SK-N-SH treated with all-trans-retinoic acid at 6 μM for 48 hours (cell line): ENCODE measurements at regions not wholly inside any gene's neighbourhood (a gene's known extent, or its start where the extent isn't known, plus 50 kb on each side); places are given as distances from the start of the nearest gene placed in this dataset.

Experiments
- ATAC-seq: fragments of 200-7000 bp; cut with Tn5 transposase; 3 replicates; pipeline ENCODE4 v1.9.1; 2020; ENCODE audit warnings: mild to moderate bottlenecking, moderate library complexity
- ARNTL ChIP-seq: fragments of 450-650 bp; formaldehyde crosslinking; IDR thresholded peaks from 2 replicates; pipeline ENCODE4 v1.5.0; 2020; ENCODE audit warnings: low read depth, mild to moderate bottlenecking, moderate library complexity, borderline replicate concordance
- BACH2 ChIP-seq: fragments of 250-450 bp; sonication (Bioruptor Pico); IDR thresholded peaks from 2 replicates; pipeline ENCODE4 v1.9.0; 2021; ENCODE audit warnings: mild to moderate bottlenecking, borderline replicate concordance
- CSDC2 ChIP-seq: fragments of 250-450 bp; sonication (Bioruptor Pico); IDR thresholded peaks from 2 replicates; pipeline ENCODE4 v1.5.0; 2020; ENCODE audit warnings: mild to moderate bottlenecking, moderate library complexity
- ESRRG ChIP-seq: fragments of 250-450 bp; sonication (Bioruptor Pico); IDR thresholded peaks from 2 replicates; pipeline ENCODE4 v1.6.1; 2021; ENCODE audit warnings: mild to moderate bottlenecking
- GLIS3 ChIP-seq: fragments of 250-450 bp; sonication (Bioruptor Pico); IDR thresholded peaks from 2 replicates; pipeline ENCODE4 v1.5.0; 2020; ENCODE audit warnings: mild to moderate bottlenecking, moderate library complexity
- ISL1 ChIP-seq: fragments of 250-450 bp; sonication (Bioruptor Pico); IDR thresholded peaks from 2 replicates; pipeline ENCODE4 v2.1.2; 2022; ENCODE audit warnings: mild to moderate bottlenecking, moderate library complexity
- OSR1 ChIP-seq: fragments of 250-450 bp; sonication (Bioruptor Pico); IDR thresholded peaks from 2 replicates; pipeline ENCODE4 v1.8.0; 2022; ENCODE audit warnings: moderate library complexity, mild to moderate bottlenecking, inconsistent platforms
- RARB ChIP-seq: fragments of 250-450 bp; sonication (Bioruptor Pico); IDR thresholded peaks from 2 replicates; pipeline ENCODE4 v1.8.0; 2021; ENCODE audit warnings: mild to moderate bottlenecking, moderate library complexity
- SNAI2 ChIP-seq: fragments of 250-450 bp; sonication (Bioruptor Pico); IDR thresholded peaks from 2 replicates; pipeline ENCODE4 v1.5.0; 2020; ENCODE audit warnings: mild to moderate bottlenecking, moderate library complexity
- TCF4 ChIP-seq: fragments of 250-450 bp; sonication (Bioruptor Pico); IDR thresholded peaks from 2 replicates; pipeline ENCODE4 v1.8.0; 2021; ENCODE audit warnings: mild to moderate bottlenecking, moderate library complexity, borderline replicate concordance
- TOX ChIP-seq: fragments of 250-450 bp; sonication (Bioruptor Pico); IDR thresholded peaks from 2 replicates; pipeline ENCODE4 v1.8.0; 2021; ENCODE audit warnings: mild to moderate bottlenecking, moderate library complexity, borderline replicate concordance
- ZFP3 ChIP-seq: fragments of 250-450 bp; sonication (Bioruptor Pico); IDR thresholded peaks from 2 replicates; pipeline ENCODE4 v1.5.0; 2020; ENCODE audit warnings: mild to moderate bottlenecking, moderate library complexity
- ZFP30 ChIP-seq: fragments of 450-650 bp; formaldehyde crosslinking; IDR thresholded peaks from 2 replicates; pipeline ENCODE4 v1.5.0; 2022; ENCODE audit warnings: mild to moderate bottlenecking, moderate library complexity
- ZNF565 ChIP-seq: fragments of 450-650 bp; formaldehyde crosslinking; conservative IDR thresholded peaks from 2 replicates; pipeline ENCODE4 v1.5.0; 2020; ENCODE audit warnings: low read depth, mild to moderate bottlenecking, moderate library complexity
- ZNF70 ChIP-seq: fragments of 450-650 bp; formaldehyde crosslinking; IDR thresholded peaks from 2 replicates; pipeline ENCODE4 v1.5.0; 2020; ENCODE audit warnings: mild to moderate bottlenecking, moderate library complexity
- ZNF8 ChIP-seq: fragments of 450-650 bp; formaldehyde crosslinking; IDR thresholded peaks from 2 replicates; pipeline ENCODE4 v1.5.0; 2020; ENCODE audit warnings: mild to moderate bottlenecking, moderate library complexity
- TF ChIP-seq, protein P1 (sequence below): fragments of 250-450 bp; sonication (Bioruptor Pico); IDR thresholded peaks from 2 replicates; pipeline ENCODE4 v1.5.1; 2021; ENCODE audit warnings: mild to moderate bottlenecking, moderate library complexity
- TF ChIP-seq, protein P2 (sequence below): fragments of 250-450 bp; sonication (Bioruptor Pico); IDR thresholded peaks from 2 replicates; pipeline ENCODE4 v1.8.0; 2021; ENCODE audit warnings: low read depth, mild to moderate bottlenecking, moderate library complexity, borderline replicate concordance
- TF ChIP-seq, protein P3 (sequence below): fragments of 250-450 bp; sonication (Bioruptor Pico); IDR thresholded peaks from 2 replicates; pipeline ENCODE4 v1.5.0; 2020; ENCODE audit warnings: mild to moderate bottlenecking, moderate library complexity
- TF ChIP-seq, protein P4 (sequence below): fragments of 250-450 bp; sonication (Bioruptor Pico); IDR thresholded peaks from 2 replicates; pipeline ENCODE4 v1.5.1; 2020; ENCODE audit warnings: low read depth, mild to moderate bottlenecking, moderate library complexity
- TF ChIP-seq, protein P5 (sequence below): fragments of 250-450 bp; sonication (Bioruptor Pico); IDR thresholded peaks from 2 replicates; pipeline ENCODE4 v1.8.0; 2020; ENCODE audit warnings: mild to moderate bottlenecking, moderate library complexity, borderline replicate concordance

DNA sequence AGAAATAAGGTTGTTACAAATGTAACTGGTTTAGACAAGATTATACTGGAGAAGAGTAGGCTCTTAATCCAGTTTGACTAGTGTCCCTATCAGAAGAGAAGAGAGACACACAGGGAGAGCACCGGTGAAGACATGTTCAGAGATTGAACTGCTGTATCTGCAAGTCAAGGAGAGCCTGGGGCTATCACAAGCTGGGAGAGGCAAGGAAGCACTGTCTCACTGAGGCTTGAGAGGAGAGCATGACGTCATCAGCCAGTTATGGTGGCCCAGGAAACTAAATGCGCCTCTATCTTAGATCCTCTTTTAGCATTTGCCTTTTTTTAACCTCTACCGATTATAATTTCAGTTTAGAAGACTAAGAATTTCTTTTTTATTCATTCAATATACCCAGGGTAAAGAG is 583.4 kb downstream of the TRAM1L1 start:
- TF ChIP-seq CSDC2 (CRISPR knock-in tag) (no peak), SNAI2 (CRISPR knock-in tag) (no peak), GLIS3 (CRISPR knock-in tag) (no peak), ESRRG (CRISPR knock-in tag) (no peak), ISL1 (no peak), ZNF565 (CRISPR knock-in tag) (no peak), BACH2 (CRISPR knock-in tag) (no peak), TCF4 (CRISPR knock-in tag) (no peak), TOX (no peak), ZNF70 (CRISPR knock-in tag) (no peak), ZFP30 (CRISPR knock-in tag) (no peak), ZFP3 (no peak), RARB (CRISPR knock-in tag) (no peak)
- TF ChIP-seq, protein P1, sequence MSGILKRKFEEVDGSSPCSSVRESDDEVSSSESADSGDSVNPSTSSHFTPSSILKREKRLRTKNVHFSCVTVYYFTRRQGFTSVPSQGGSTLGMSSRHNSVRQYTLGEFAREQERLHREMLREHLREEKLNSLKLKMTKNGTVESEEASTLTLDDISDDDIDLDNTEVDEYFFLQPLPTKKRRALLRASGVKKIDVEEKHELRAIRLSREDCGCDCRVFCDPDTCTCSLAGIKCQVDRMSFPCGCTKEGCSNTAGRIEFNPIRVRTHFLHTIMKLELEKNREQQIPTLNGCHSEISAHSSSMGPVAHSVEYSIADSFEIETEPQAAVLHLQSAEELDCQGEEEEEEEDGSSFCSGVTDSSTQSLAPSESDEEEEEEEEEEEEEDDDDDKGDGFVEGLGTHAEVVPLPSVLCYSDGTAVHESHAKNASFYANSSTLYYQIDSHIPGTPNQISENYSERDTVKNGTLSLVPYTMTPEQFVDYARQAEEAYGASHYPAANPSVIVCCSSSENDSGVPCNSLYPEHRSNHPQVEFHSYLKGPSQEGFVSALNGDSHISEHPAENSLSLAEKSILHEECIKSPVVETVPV (CRISPR knock-in tag), result no peak
- TF ChIP-seq, protein P2, sequence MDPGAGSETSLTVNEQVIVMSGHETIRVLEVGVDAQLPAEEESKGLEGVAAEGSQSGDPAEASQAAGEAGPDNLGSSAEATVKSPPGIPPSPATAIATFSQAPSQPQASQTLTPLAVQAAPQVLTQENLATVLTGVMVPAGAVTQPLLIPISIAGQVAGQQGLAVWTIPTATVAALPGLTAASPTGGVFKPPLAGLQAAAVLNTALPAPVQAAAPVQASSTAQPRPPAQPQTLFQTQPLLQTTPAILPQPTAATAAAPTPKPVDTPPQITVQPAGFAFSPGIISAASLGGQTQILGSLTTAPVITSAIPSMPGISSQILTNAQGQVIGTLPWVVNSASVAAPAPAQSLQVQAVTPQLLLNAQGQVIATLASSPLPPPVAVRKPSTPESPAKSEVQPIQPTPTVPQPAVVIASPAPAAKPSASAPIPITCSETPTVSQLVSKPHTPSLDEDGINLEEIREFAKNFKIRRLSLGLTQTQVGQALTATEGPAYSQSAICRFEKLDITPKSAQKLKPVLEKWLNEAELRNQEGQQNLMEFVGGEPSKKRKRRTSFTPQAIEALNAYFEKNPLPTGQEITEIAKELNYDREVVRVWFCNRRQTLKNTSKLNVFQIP (CRISPR knock-in tag), result no peak
- ATAC-seq, result no peak

DNA sequence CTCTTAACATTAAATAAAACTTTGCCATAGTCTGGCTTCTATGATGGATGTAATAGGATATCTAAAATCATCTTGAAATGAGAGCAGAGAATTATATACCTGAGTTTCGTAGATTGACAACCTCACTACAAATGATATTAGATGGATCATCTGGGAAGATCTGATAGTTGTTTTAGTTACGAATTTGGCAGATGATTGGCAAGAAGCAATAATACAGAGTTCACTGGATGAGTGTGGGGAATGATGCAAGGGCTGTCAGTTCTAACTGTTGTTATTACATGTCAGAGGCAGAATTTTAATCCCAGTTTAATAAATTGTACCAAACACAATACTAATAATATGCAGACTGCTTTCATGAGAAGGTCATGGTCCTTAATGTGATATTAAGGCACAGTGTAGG is 585.2 kb downstream of the TRAM1L1 start:
- ATAC-seq, result no peak
- TF ChIP-seq OSR1 (no peak), GLIS3 (CRISPR knock-in tag) (no peak), ISL1 (no peak), ZNF8 (no peak)
- TF ChIP-seq, protein P1 (CRISPR knock-in tag), result no peak

DNA sequence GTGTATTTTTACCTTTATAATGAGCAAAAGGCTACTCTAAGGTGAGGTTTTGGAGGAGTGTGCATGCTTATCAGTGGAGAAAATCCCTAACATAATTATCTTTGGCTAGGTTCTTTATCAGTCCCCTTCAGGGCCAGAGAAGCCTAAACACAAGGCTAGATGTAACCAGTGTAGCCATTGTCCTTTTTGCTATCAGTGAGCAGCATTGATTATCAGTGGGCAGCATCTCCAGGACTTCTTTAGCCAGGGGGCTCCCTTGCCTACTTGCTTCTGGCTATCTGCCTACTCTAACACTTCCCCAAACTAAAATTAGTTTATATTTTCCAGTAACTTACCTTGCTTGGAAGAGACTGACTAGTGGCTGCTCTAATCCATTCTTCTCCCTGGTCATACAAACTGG is 595.6 kb downstream of the TRAM1L1 start:
- ATAC-seq, result no peak

More for the DNA sequence above, 595.6 kb downstream of the TRAM1L1 start:
- no peak for TF ChIP-seq ARNTL (CRISPR knock-in tag)
- no peak for TF ChIP-seq TOX
- no peak for TF ChIP-seq OSR1
- no peak for TF ChIP-seq ZNF565 (CRISPR knock-in tag)
- TF ChIP-seq GLIS3 (CRISPR knock-in tag), result no peak
- TF ChIP-seq RARB (CRISPR knock-in tag), result no peak
- no peak for TF ChIP-seq SNAI2 (CRISPR knock-in tag)
- TF ChIP-seq BACH2 (CRISPR knock-in tag), result no peak
- no peak for TF ChIP-seq ZFP3
- TF ChIP-seq, protein P2 (CRISPR knock-in tag), result no peak
- TF ChIP-seq ZFP30 (CRISPR knock-in tag), result no peak
- TF ChIP-seq, protein P3, sequence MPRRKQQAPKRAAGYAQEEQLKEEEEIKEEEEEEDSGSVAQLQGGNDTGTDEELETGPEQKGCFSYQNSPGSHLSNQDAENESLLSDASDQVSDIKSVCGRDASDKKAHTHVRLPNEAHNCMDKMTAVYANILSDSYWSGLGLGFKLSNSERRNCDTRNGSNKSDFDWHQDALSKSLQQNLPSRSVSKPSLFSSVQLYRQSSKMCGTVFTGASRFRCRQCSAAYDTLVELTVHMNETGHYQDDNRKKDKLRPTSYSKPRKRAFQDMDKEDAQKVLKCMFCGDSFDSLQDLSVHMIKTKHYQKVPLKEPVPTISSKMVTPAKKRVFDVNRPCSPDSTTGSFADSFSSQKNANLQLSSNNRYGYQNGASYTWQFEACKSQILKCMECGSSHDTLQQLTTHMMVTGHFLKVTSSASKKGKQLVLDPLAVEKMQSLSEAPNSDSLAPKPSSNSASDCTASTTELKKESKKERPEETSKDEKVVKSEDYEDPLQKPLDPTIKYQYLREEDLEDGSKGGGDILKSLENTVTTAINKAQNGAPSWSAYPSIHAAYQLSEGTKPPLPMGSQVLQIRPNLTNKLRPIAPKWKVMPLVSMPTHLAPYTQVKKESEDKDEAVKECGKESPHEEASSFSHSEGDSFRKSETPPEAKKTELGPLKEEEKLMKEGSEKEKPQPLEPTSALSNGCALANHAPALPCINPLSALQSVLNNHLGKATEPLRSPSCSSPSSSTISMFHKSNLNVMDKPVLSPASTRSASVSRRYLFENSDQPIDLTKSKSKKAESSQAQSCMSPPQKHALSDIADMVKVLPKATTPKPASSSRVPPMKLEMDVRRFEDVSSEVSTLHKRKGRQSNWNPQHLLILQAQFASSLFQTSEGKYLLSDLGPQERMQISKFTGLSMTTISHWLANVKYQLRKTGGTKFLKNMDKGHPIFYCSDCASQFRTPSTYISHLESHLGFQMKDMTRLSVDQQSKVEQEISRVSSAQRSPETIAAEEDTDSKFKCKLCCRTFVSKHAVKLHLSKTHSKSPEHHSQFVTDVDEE (CRISPR knock-in tag), result no peak
- TF ChIP-seq, protein P4, sequence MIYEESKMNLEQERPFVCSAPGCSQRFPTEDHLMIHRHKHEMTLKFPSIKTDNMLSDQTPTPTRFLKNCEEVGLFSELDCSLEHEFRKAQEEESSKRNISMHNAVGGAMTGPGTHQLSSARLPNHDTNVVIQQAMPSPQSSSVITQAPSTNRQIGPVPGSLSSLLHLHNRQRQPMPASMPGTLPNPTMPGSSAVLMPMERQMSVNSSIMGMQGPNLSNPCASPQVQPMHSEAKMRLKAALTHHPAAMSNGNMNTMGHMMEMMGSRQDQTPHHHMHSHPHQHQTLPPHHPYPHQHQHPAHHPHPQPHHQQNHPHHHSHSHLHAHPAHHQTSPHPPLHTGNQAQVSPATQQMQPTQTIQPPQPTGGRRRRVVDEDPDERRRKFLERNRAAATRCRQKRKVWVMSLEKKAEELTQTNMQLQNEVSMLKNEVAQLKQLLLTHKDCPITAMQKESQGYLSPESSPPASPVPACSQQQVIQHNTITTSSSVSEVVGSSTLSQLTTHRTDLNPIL (CRISPR knock-in tag), result no peak
- no peak for TF ChIP-seq ZNF70 (CRISPR knock-in tag)
- no peak for TF ChIP-seq ISL1
- TF ChIP-seq, protein P5, sequence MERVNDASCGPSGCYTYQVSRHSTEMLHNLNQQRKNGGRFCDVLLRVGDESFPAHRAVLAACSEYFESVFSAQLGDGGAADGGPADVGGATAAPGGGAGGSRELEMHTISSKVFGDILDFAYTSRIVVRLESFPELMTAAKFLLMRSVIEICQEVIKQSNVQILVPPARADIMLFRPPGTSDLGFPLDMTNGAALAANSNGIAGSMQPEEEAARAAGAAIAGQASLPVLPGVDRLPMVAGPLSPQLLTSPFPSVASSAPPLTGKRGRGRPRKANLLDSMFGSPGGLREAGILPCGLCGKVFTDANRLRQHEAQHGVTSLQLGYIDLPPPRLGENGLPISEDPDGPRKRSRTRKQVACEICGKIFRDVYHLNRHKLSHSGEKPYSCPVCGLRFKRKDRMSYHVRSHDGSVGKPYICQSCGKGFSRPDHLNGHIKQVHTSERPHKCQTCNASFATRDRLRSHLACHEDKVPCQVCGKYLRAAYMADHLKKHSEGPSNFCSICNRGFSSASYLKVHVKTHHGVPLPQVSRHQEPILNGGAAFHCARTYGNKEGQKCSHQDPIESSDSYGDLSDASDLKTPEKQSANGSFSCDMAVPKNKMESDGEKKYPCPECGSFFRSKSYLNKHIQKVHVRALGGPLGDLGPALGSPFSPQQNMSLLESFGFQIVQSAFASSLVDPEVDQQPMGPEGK (CRISPR knock-in tag), result no peak
- TF ChIP-seq, protein P1 (CRISPR knock-in tag), result no peak
- no peak for TF ChIP-seq TCF4 (CRISPR knock-in tag)
- no peak for TF ChIP-seq CSDC2 (CRISPR knock-in tag)
